Esophagus squamous epithelium (tissue), 5 donors: ENCODE measurements at regions not wholly inside any gene's neighbourhood (a gene's known extent, or its start where the extent isn't known, plus 50 kb on each side); places are given as distances from the start of the nearest gene placed in this dataset.
"Not testable (repeated sequence)": the region's sequence is repeated elsewhere in the genome, so short reads cannot be mapped to it uniquely, and the experiment has no call there.

Source experiments
- DNase-seq: peaks from one replicate; lab custom pipeline; 2025; lab: John Stamatoyannopoulos, UW
- H3K27ac ChIP-seq, 4 donors: fragments of 200-600 bp; sonication (generic); one replicate each; pipeline ENCODE4 v1.5.1; 2016 to 2019; ENCODE audit warnings: mild to moderate bottlenecking in 1 of 4
- H3K27me3 ChIP-seq, 4 donors: fragments of 200-600 bp; sonication (generic); 1 replicate in 3 of 4; 2 replicates in 1 of 4; pipeline versions ENCODE4 v1.5.1 to v1.6.0; 2017 to 2021; ENCODE audit warnings: antibody characterized with exemption in 1 of 4
- H3K36me3 ChIP-seq, 3 donors: fragments of 200-600 bp; sonication (generic); one replicate each; pipeline ENCODE4 v1.5.1; 2016 to 2019
- H3K4me1 ChIP-seq, 3 donors: fragments of 200-600 bp; sonication (generic); one replicate each; pipeline ENCODE4 v1.5.1; 2017 to 2019
- H3K4me3 ChIP-seq, 4 donors: fragments of 200-600 bp; sonication (generic); 1 replicate in 3 of 4; 2 replicates in 1 of 4; pipeline ENCODE4 v1.5.1; 2016 to 2019; ENCODE audit warnings: mild to moderate bottlenecking in 2 of 4, moderate library complexity in 1 of 4
- H3K9me3 ChIP-seq, 3 donors: fragments of 200-600 bp; sonication (generic); one replicate each; pipeline ENCODE4 v1.5.1; 2016 to 2019
- CTCF ChIP-seq, 6 experiments: fragments of 450-650 bp in 4 of 6; fragments of 200-600 bp in 2 of 6; sonication (generic) in 2 of 6; IDR thresholded peaks; one replicate each; pipeline ENCODE4 v1.5.1; 2016 to 2019; ENCODE audit warnings: antibody characterized with exemption in 6 of 6, mild to moderate bottlenecking in 4 of 6, moderate library complexity in 4 of 6
- POLR2A ChIP-seq, 4 donors: fragments of 450-650 bp; IDR thresholded peaks; one replicate each; pipeline ENCODE4 v1.6.1; 2017; ENCODE audit warnings: antibody characterized with exemption in 4 of 4, mild to moderate bottlenecking in 4 of 4, moderate library complexity in 3 of 4
- WGBS, 2 donors: methylation state at CpG; one replicate each; pipeline ENCODE4 v1.1.5; 2018; 5-methylcytosine and 5-hydroxymethylcytosine counted together
- intact Hi-C: fragments of 100-400 bp; cut with DNase I; formaldehyde crosslinking; loops from one replicate; pipeline ENCODE4 v1.15.0; 2022
- donor health status: DM: yes; HTN: yes; CAD: no.

GRCh38 chr12:76936275-76937193, 57.7 kb upstream of the CSRP2 start:
- WGBS, 2 donors, result 84 to 91% methylated on average over 14 of the region's 14 CpGs
- Histone ChIP-seq H3K4me1 (no peaks in the 10 kb centered on the region), H3K27me3 (no peaks in the 10 kb centered on the region), H3K27ac (no peak overlapping the region), H3K9me3 (no peaks in the 10 kb centered on the region), H3K36me3 (no peaks in the 10 kb centered on the region), H3K4me3 (no peak overlapping the region)
- TF ChIP-seq POLR2A (IDR thresholded peaks at IDR 0.05) (no peak), CTCF (IDR thresholded peaks at IDR 0.05) (no peak)
- intact Hi-C loops, result no loop called here
- no peak for DNase-seq

DNA sequence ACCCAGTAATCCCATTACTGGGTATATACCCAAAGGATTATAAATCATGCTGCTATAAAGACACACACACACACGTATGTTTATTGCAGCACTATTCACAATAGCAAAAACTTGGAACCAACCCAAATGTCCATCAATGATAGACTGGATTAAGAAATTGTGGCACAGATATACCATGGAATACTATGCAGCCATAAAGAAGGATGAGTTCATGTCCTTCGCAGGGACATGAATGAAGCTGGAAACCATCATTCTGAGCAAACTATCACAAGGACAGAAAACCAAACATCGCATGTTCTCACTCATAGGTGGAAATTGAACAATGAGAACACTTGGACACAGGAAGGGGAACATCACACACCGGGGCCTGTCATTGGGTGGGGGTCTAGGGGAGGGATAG, 54.6 kb upstream of the CSRP2 start:
- H3K4me1 ChIP-seq, DNase-seq, H3K36me3 ChIP-seq, H3K27me3 ChIP-seq, H3K27ac ChIP-seq, H3K4me3 ChIP-seq, intact Hi-C loops, H3K9me3 ChIP-seq: not testable (repeated sequence)
- 83 to 89% methylated on average over 4 of the region's 4 CpGs for WGBS, 2 donors

- Histone ChIP-seq H3K27ac (no peak overlapping the region), H3K4me1 (no peaks in the 10 kb centered on the region), H3K27me3 (no peaks in the 10 kb centered on the region), H3K4me3 (no peak overlapping the region), H3K9me3 (no peaks in the 10 kb centered on the region), H3K36me3 (no peaks in the 10 kb centered on the region)
- DNase-seq, result no peak
- intact Hi-C loops, result loop anchor here (5.0 kb wide), 1 partner anchor 307 kb away; no protein-coding TSS in a partner anchor
- TF ChIP-seq POLR2A (IDR thresholded peaks at IDR 0.05), result no peak
- TF ChIP-seq CTCF (IDR thresholded peaks at IDR 0.05), result no peak
- WGBS, 2 donors, result 58 to 60% methylated on average over 2 of the region's 2 CpGs
Observed at GRCh38 chr12:76929499-76929898, 50.7 kb upstream of the CSRP2 start.
